Stimulated activated CD4-positive, alpha-beta T cell treated with anti-CD3 and anti-CD28 coated beads, Interleukin-12 subunit alpha, Interleukin-12 subunit beta, amount 100 ng/mL, for 24 hours (primary cell): ENCODE measurements at regions not wholly inside any gene's neighbourhood (a gene's known extent, or its start where the extent isn't known, plus 50 kb on each side); places are given as distances from the start of the nearest gene placed in this dataset.

Experiments
- DNase-seq, 2 experiments: peaks; one replicate each; pipeline ENCODE4 v3.0.0-alpha.2; 2020; ENCODE audit warnings: low read depth in 2 of 2

DNA sequence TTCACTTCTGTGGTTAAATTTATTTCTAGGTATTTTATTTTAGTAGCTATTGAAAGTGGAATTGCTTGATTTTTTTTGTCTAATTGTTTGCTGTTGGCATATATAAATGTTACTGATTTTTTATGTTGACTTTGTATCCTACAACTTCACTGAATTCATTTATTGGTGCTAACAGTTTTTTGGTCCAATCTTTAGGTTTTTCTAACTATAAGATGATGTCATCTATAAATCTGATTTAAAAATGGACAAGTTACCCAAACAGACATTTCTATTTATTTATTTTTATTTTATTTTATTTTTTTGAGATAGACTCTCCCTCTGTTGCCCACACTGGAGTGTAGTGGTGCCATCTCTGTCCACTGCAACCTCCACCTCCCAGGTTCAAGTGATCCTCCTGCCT is 162.3 kb downstream of the COX7C start:
- no peak for DNase-seq

DNA sequence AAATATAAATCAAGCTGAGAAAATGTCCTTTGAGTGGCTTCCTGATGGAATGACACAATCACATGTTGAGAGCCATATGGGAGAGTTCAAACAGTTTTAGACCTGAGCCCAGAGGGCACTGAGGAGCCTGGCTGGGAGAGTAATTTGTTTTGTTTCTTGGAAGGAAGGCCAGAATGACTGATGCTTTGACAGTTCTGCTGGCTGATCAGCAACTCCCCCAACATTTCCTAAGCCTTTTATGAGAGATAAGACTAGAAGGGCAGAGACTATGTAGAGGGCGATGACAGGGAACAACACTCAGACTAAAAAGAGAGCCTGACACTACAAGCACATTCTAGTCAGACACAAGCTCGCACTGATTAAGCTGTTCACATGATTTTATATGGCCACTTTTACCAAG is 169.2 kb downstream of the COX7C start:
- no peak for DNase-seq

DNA sequence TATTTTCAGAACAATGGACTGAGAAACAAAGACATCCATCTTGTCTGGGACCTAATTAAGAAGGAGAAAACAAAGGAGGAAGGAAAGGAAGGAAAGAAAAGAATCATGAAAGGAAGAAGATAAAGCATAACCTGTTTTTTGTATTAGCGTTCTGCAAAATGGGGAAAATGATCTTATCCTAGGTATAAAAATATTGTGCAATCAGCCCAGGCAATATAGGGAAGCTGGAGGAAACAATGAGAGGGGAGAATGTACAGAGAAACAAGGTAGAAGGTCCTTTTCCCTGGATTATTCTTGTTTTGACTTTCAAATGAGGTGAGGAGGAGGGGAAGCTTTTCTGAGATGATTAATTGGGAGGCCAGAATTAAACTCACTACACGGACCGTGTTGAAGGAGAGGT is 177.9 kb downstream of the COX7C start:
- DNase-seq: no peak

DNA sequence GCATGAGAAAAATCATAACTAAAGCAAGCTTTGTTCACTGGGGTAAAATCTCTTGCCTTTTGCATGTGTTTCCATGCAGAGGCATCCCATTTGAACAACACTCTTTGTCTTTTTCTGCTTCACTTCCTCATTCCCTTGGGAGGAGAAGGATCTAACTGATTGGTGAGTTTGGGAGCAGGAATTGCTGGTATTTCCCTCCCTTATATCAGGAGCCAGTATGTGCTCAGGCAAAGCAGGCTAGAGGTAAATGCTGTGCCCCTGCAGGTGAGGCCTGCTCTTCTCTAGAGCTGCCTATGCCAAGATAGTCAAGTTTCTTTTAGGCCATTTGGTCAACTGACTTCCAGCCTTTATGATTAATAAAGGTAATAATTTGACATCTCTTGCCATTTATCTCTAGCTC is 179.9 kb downstream of the COX7C start:
- no peak for DNase-seq

DNA sequence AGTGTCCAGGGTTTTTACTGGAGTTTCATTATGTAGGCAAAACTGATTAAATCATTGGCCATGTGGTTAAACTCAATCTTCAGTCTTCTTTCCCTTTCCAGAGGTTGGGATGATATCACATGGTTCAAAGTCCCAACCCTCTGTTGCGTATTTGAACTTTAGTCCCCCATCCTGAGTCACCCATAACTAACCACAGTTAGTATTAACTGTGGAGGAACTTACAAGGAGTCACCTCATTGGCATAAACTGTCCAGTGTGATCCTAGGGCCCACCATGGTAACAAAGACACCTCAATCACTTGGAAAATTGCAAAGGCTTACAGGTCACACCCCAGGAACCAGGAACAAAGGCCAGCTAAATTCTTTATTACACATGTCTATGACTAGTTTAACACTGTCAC is 188.5 kb downstream of the COX7C start:
- DNase-seq: no peak

DNA sequence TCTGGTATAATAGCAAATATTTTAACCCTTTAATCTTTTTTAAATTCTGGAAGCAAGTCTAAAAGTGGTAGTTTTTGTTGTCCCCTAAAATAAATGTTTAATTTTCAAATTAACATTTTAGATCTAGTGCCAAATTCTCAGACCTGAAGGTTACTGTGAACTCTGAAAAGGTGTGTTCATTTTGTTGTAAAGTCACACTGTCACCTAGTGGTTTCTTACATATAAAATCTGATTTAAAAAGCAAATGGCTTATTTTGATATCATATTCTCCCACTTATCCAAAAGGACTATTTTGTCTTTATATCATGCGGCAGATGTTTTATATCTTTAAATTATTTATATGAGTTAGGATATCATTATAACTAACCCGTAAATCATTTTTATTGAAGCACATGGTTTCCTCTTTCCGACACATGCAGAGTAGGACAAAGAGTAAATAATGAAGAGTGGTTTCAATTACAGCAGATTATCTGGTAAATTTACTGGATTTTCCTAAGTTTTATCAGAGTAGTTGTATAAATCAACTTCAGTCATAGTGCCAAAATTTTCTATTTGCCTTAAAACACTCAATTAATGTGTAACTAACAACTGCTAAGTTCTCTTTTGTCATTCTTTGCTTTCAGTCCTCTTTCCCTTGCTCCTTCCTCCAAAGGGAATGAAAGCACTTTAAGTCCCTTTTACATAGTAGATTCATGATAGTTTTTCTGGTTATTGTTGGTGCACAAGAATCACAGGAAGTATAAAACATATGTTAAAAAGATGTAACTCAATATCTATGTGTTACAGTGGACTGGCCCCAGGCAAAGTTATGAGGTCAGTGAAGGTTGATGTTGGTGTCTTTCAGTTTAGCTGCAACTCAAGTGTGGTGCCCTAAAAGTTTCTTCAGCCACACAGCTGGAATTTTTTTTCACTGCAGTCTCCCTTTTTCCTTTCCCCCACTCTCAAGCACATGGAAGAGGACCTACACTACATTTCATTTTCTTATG is 189.6 kb downstream of the COX7C start:
- no peak for DNase-seq

DNA sequence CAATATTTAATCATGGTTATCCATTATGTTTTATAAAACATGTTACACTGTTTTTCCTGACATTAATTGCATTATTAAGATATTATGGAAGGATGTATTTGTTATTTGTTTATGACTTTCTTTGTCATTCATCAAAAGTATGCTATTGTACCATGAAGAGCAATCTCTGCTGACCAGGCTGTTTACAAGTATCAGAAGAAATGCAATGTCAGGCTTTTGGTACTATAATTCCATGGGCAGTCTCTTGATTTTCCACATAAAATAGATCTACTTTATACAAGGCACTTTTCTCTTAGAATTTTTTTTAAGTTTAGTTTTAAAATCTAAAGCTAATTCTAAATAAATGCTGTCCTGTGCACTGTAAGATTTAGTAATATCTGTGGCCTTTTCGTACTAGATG is 196.6 kb downstream of the COX7C start:
- no peak for DNase-seq

DNA sequence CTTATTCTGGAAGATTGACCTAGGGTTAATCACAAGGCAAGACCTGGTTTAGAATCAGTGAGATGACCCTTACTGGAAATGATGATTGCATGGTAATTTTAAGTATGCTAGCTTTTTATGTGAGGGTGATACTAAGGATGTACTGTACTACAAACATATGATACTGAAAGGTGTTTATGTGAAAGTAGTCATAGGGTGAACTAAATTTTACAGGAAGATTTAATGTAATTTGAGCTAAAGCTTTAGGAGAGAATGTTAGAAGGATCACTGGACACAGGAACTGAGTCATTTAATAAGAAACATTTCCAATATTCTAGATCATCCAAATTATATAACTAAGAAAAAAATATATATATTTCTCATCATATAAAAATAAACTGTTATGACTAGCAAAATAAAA is 197.2 kb downstream of the COX7C start:
- DNase-seq: no peak

DNA sequence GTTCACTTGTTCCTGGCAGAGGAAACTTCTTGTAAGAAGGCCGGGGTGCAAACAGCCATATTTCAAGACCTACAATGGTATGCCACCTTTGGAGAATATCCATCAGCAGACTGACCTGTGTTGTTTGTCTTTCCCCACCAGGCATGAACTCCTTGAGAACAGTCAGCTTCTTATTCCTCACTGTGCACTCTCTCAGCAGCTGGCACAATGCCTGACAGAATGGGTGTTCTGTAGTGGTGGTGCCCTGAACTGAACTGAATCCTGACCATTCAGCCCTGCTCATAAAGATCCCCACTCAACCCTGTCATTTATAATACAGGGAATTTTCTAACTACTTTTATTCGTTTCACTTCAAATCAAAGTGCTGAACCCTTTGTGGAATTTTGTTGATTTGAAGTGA is 206.9 kb downstream of the COX7C start:
- DNase-seq: no peak

DNA sequence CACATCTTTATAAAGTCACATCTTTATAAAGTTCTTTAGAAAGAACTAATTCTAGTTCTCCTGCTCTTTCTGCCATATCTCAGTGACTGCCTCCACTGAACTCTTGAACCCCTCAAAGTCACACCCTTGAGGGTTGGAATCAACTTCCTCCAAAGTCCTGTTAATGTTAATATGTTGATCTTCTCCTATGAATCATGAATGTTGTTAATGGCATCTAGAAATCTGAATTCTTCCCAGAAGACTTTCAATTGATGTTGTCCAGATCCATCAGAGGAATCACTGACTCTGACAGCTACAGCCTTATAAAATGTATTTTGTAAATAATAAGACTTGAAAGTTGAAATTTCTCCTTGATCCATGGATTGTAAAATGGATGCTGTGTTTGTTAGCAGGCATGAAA is 213.4 kb downstream of the COX7C start:
- no peak for DNase-seq

DNA sequence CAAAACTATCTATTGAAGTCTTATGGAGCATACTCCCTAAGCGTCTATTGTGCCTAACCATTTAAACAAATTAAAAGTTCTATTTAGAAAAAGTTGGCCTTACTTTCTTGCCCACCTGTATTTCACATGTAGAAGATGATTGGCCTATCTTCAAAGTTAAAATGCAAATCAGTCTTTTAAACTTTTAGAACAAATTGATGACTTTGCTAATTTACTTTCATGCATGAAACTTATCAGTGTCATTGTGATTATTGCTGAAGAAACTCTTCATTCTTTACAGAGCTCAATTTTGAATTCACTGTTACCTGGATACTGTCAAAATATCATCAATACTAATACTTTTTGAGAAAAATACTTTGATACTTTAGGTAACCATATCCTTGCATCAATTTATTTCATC is 216.1 kb downstream of the COX7C start:
- no peak for DNase-seq

DNA sequence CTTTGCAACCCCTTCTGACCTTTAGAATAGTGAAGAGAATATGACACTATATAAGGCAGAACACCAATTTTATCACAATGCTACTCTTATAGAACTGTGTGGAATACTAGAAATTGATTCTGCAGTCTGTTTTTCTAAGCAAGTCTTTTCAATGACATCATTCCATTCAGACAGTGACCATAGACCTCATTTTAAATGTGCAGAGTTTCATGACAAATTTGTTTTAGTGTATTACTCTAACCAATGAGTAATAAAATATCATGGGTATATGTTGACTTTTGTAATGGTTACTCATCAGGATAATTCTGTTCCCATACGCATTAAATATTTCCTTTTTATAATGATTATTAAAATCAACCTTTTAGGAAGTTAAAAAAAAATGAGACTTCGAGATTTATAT is 219.9 kb downstream of the COX7C start:
- DNase-seq: no peak

DNA sequence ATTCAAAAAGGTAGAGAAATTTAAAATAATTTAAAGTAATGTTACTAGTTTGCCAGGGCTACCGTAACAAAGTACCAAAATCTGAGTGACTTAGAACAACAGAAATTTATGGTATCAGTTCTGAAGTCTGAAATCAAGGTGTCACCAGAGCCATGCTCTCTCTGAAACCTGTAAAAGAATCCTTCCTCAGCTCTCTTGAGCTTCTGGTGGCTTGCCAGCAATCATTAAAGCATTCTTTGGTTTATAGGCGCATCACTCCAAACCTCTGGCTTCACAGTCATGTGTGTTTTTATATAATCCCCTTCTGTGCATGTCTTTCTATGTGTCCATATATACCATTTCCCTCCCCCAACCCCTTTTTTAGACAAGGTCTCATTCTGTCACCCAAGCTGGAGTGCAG is 220.3 kb downstream of the COX7C start:
- DNase-seq: no peak

DNA sequence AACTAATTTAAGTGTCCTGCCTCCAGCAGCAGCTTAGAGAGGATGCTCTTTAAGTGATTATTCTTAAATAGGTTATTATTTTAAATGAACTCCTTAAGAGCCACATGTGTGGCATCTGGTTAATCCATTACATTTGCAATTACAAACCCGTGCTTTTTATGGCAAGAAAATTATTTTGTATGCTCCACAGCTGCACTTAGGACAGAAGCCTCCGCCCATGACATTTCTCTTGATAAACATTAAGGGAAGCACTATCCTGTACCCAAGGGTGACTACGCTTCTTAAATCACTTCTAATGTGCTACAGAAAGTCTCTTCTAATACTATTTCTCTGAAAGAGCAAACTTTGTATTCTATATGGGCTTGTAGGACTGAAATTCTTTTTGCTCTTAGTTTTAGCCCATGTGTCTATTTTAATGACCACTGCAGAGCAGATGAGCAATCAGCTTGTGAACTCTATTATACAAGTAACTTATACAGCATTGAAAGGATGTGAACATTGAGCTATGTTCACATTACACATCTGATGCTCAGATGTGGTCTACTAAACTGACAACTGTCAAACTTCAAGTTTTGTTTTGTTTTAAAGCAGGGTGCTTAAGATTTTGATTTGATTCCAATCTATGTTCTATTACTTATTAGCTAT is 223.4 kb downstream of the COX7C start:
- DNase-seq: no peak

DNA sequence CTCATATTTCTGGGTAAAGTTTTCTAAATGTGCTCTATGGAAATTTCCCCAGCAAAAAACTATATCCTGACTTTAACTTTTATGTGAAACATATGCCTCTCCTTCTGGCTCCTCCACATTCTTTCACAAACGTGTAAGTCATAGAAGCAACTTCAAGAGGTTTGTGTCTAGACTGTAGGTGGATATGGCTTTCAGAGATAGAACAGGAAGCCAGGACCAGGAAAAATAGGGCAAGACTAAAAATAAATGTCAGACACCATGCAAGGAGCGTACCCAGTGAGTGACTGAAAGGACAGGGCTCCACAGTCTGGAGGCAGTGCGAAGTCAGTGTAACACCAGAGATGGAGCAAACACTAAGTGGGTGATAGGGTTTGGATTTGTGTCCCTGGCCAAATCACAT is 240.7 kb downstream of the COX7C start:
- no peak for DNase-seq

DNA sequence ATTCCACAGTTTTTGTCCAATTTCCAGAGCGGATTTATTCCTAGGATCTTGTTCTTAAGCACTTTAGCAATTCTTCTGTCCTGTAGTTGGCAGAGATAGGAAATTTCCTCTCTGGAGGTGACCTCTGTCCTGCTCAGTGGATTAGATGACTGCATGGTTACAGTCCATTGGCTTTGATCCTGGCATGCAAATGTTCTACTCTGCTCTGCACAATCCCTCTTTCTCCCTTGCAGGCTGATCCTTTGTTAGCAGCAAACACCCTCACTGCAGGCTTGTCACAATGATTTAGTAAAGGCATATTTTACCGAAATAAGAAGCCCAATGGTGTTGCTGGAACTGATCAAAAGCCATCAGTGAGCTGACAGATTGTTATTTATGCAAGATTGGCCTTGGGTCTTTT is 243.8 kb downstream of the COX7C start:
- no peak for DNase-seq

DNA sequence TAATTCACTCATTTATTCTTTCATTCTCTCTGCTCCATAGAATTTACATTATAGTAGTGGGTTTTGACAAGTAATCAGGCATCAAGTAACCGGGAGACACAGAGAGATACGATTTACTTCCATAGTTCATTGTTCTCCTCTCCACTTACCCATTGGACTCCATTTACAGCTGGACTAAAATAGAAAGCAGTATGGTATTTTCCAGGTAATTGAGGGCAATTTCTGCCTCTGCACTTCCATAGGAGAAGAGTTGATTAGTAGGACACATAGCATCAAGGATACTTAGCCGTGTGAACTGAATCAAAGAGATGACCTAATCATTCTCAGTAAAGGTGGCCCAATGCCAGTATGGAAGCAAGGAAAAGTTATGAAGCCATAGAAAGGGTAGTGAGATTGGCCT is 244.4 kb downstream of the COX7C start:
- DNase-seq: no peak

DNA sequence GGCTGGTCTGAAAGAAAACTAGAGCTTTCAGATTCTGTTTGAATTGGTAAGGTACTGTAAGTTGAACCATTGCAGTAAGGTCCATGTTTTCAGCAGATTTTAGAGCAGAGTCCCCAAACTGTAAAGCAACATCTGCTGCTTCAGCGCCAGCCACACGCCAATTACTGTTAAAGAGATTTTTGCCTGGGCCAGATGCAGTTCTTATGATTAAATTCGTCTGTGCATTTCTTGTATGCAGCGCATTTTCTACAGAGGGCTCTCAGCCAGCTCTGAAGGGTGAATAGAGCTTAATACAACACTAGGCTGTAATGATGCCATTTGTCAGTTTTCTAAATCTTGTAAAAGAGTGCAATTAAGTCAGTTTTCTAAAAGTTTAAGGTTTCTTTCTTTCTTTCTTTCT is 246.3 kb downstream of the COX7C start:
- no peak for DNase-seq

DNA sequence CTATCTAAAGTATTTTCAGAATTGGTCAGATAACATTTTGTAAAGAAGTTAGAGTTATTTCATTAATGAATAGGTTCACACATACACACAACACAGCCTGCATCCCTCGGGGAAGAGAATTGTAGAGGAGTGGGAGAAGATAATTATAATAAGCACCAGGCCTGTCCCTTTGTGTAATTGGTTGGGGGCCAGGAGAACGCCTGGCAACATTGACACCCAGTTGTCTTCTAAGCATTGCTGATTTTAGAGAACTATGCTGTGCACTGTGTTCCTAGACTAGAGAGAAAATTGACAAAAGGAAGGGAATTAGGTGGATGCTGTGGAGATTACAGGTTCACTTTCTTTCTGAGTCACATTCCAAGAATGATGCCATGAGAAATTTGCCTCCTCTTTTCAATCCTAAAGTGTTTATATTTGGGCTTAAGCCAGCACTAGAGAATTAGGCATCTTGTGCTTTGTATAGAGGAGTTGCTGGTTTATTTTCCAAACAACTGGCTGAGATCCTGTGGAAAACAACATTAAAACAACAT is 247.6 kb downstream of the COX7C start:
- DNase-seq: no peak

DNA sequence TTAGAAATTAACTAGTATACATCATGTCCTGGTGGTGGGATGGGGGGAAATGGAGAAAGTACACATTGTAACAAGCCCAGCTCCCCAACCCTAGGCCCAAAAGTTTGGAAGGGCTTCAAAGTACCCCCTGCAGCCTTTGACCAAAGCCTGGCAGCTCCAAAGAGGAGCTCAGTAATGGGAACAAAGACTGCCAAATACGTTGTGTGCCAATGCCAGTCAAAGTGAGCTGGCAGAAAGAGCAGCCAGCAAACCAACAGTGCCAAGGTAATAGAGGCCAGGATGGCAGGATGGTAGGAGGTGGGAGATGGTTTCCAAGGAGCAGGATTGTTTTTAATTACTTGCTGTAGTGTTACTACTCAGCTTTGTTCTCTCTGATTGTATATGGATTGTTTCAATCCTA is 248.3 kb downstream of the COX7C start:
- no peak for DNase-seq

DNA sequence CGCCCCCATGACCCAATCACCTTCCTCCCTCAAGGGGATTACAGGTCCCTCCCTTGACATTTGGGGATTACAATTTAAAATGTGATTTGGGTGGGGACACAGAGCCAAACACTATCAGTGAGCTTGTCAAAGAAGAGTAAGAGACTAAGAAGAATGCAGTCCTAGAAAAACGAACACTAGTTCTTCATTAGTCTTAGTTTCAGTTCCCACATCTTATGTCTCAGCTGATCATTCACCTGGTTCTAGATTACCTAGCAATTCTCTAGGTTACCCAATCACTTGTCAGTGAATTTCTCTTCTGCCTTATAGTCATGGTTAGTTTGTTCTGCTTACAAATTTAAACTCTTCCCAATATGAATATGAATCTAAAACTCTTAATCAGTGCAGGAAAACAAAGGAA is 251.5 kb downstream of the COX7C start:
- no peak for DNase-seq

DNA sequence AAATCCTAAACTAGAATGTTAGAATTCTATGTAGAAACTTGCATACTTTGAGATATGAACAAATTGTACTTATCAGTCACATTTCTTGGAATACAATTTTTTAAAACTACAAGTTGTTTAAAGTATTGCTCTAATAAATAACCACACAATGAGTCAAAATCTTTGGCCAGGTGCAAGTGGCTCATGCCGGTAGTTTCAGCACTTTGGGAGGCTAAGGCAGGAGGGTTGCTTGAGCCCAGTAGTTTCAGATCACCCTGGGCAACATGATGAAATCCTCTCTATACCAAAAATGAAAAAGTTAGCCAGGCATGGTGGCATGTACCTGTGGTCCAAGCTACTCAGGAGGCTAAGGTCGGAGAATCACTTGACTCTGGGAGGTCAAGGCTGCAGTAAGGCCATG is 257.8 kb downstream of the COX7C start:
- DNase-seq: no peak

DNA sequence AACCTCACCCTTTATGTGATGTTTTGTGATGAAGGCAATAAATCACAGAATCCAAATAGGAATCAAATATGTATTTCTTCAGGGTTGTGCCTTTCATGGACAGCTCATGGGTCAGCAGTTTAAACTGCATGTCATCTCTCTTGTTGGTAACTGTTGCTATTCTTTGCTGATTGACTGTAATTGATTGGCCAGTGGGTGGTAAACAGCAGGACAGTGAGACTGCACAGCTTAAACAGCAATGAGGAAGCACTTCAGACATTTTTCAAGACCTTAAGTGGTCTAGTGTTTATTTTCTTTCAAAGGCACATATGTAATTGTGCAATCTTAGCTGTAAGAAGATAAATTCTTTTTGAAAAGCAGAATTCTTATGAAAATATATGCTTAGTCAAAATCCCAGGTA is 260.5 kb downstream of the COX7C start:
- no peak for DNase-seq
